ENCODE measurements at regions not wholly inside any gene's neighbourhood (a gene's known extent, or its start where the extent isn't known, plus 50 kb on each side); places are given as distances from the start of the nearest gene placed in this dataset.

- TF ChIP-seq CTCF (conservative IDR thresholded peaks at IDR 0.05 in 1 of 2, IDR thresholded peaks at IDR 0.05 in 1 of 2; ENCODE audit: low read depth in 1 of 2, low read length in 2 of 2) (no peak), EZH2 (IDR thresholded peaks at IDR 0.05; ENCODE audit: low read length, missing control alignments) (no peak)
These were observed 276.5 kb upstream of the SMARCA2 start for GRCh38 chr9:1738511-1739100.

Data from fibroblast of lung (primary cell).